ENCODE measurements at regions not wholly inside any gene's neighbourhood (a gene's known extent, or its start where the extent isn't known, plus 50 kb on each side); places are given as distances from the start of the nearest gene placed in this dataset.

GRCh38 chr20:7294816-7295360 is 527.4 kb downstream of the BMP2 start:
- no peak for ATAC-seq

GRCh38 chr20:7301807-7302206 is 534.3 kb downstream of the BMP2 start:
- FAIRE-seq (no peak), ATAC-seq (no peak), DNase-seq (no peak)
- TF ChIP-seq CTCF (IDR thresholded peaks at IDR 0.05) = no peak
- Histone ChIP-seq H3K9me3 (no peaks in the 10 kb centered on the region), H3K4me1 (no peaks in the 10 kb centered on the region), H3K27ac (no peak overlapping the region), H3K4me3 (no peak overlapping the region), H3K36me3 (no peaks in the 10 kb centered on the region), H3K27me3 (no peaks in the 10 kb centered on the region)
- intact Hi-C loops (cut with DNase I) = no loop called here
- 54 to 59% methylated on average over 2 of the region's 2 CpGs for WGBS, 2 donors

More at GRCh38 chr20:7294816-7295360, 527.4 kb downstream of the BMP2 start:
- Histone ChIP-seq H3K4me1 (no peaks in the 10 kb centered on the region), H3K9me3 (no peaks in the 10 kb centered on the region), H3K36me3 (no peaks in the 10 kb centered on the region), H3K27ac (no peak overlapping the region), H3K27me3 (no peaks in the 10 kb centered on the region), H3K4me3 (no peak overlapping the region)
- FAIRE-seq (no peak), DNase-seq (no peak)
- TF ChIP-seq CTCF (IDR thresholded peaks at IDR 0.05) = no peak
- intact Hi-C loops (cut with DNase I) = no loop called here
- 76 to 86% methylated on average over 6 of the region's 6 CpGs for WGBS, 2 donors

- Histone ChIP-seq H3K27me3 (no peaks in the 10 kb centered on the region), H3K27ac (no peak overlapping the region), H3K36me3 (no peaks in the 10 kb centered on the region), H3K4me1 (no peaks in the 10 kb centered on the region), H3K9me3 (no peaks in the 10 kb centered on the region), H3K4me3 (no peak overlapping the region)
- WGBS, 2 donors = 20 to 31% methylated on average over 2 of the region's 2 CpGs
- no peak for FAIRE-seq
- no peak for ATAC-seq
- intact Hi-C loops (cut with DNase I) = no loop called here
- DNase-seq = no peak
- TF ChIP-seq CTCF (IDR thresholded peaks at IDR 0.05) = no peak
These were observed 534.8 kb downstream of the BMP2 start for GRCh38 chr20:7302250-7302649.

GRCh38 chr20:7305976-7306375 is 538.5 kb downstream of the BMP2 start:
- intact Hi-C loops (cut with DNase I) = no loop called here
- DNase-seq = no peak
- FAIRE-seq = no peak
- no peak for TF ChIP-seq CTCF (IDR thresholded peaks at IDR 0.05)
- Histone ChIP-seq H3K36me3 (no peaks in the 10 kb centered on the region), H3K27me3 (no peaks in the 10 kb centered on the region), H3K4me1 (no peaks in the 10 kb centered on the region), H3K27ac (no peak overlapping the region), H3K4me3 (no peak overlapping the region), H3K9me3 (no peaks in the 10 kb centered on the region)
- no peak for ATAC-seq
- 46 to 50% methylated on average over 4 of the region's 4 CpGs for WGBS, 2 donors

- FAIRE-seq (peak; percentile 39), DNase-seq (no peak), ATAC-seq (no peak)
- no peaks in the 10 kb centered on the region for H3K9me3 ChIP-seq
- TF ChIP-seq CTCF (IDR thresholded peaks at IDR 0.05) = no peak
- no peaks in the 10 kb centered on the region for H3K27me3 ChIP-seq
- H3K27ac ChIP-seq = no peak overlapping the region
- WGBS, 2 donors = 41 to 65% methylated on average over 3 of the region's 3 CpGs
- H3K4me3 ChIP-seq = no peak overlapping the region
- H3K4me1 ChIP-seq = no peaks in the 10 kb centered on the region
- intact Hi-C loops (cut with DNase I) = no loop called here
- no peaks in the 10 kb centered on the region for H3K36me3 ChIP-seq
These were observed 540.7 kb downstream of the BMP2 start for GRCh38 chr20:7308163-7308562.
